ENCODE measurements at regions not wholly inside any gene's neighbourhood (a gene's known extent, or its start where the extent isn't known, plus 50 kb on each side); places are given as distances from the start of the nearest gene placed in this dataset.

DNA sequence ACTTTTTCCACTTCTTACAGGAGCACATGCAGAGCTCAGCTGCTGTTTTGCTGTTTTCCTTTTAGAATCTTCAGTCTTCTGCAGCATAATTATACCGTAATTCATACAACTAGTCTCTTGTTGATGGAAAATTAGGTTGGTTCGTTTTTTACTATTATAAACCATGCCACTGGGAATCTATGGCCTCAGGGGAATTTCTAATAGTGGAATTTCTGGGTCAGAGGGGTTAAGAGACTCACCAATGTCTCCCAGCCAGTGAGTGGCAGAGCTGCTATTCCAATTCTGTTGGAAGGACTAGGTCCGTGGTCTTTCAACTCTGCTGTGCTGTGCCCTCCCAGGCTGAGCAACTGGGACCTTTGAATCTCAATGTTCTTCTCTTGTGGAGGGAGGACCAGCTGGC, 282.5 kb downstream of the ZSWIM6 start:
- no peak for DNase-seq (ENCODE audit: low read depth)
- TF ChIP-seq, protein P1, sequence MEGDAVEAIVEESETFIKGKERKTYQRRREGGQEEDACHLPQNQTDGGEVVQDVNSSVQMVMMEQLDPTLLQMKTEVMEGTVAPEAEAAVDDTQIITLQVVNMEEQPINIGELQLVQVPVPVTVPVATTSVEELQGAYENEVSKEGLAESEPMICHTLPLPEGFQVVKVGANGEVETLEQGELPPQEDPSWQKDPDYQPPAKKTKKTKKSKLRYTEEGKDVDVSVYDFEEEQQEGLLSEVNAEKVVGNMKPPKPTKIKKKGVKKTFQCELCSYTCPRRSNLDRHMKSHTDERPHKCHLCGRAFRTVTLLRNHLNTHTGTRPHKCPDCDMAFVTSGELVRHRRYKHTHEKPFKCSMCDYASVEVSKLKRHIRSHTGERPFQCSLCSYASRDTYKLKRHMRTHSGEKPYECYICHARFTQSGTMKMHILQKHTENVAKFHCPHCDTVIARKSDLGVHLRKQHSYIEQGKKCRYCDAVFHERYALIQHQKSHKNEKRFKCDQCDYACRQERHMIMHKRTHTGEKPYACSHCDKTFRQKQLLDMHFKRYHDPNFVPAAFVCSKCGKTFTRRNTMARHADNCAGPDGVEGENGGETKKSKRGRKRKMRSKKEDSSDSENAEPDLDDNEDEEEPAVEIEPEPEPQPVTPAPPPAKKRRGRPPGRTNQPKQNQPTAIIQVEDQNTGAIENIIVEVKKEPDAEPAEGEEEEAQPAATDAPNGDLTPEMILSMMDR (IDR thresholded peaks at IDR 0.05; ENCODE audit: insufficient read depth, low read length): no peak

DNA sequence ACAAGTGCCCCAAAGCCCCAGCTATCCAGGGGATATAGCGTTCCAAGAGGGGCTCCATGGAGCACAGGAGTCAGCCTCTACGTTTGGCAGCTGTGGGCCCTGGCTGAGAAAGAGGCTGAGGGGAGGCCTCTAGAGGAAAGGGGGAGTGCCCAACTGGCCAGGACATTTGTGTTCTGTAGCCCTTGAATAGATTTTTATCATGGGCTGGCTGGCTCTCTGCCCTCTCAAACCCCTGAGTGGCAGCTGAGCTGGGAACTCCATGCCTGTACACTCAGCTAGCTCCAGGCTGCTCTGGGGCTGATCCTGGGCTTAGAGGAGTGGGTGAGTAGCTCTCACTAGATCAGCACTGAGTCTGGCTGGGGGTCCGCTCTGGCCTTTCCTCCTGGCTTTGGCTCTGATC, 285.0 kb downstream of the ZSWIM6 start:
- no peak for DNase-seq (ENCODE audit: low read depth)
- H3K4me3 ChIP-seq (ENCODE audit: low read depth, low read length): no peak overlapping the region
- TF ChIP-seq, protein P1 (IDR thresholded peaks at IDR 0.05; ENCODE audit: insufficient read depth, low read length): no peak

More for the DNA sequence above, 282.5 kb downstream of the ZSWIM6 start:
- no peak overlapping the region for H3K4me3 ChIP-seq (ENCODE audit: low read depth, low read length)

DNA sequence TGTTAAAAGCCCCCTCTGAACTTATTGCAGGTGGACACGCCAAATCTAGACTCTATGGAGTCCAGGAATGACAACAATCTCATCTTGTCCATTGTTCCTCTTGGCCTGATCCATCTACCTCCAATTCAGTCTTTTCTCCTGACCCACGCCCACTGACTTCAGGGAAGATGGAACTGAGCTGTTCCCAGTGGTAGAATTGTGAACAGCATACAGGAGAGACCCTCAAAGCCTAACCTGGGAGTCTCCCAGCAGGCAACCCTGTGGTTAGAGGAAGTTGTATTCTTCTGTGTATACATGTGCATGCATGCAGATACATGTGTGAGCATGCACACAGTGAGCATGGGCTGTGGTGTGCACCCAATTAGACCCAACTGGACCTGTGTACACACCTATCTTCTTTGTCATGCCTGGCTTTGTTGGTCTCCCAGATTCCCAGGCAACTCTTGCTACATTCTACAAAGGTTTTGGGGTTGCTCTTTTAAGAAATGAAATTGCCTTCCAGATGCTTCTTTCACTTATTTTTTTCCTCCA, 286.0 kb downstream of the ZSWIM6 start:
- TF ChIP-seq, protein P1 (IDR thresholded peaks at IDR 0.05; ENCODE audit: insufficient read depth, low read length): peak; percentile 10
- no peak for DNase-seq (ENCODE audit: low read depth)
- H3K4me3 ChIP-seq (ENCODE audit: low read depth, low read length): no peak overlapping the region

GRCh38 chr5:61618577-61618976, 286.5 kb downstream of the ZSWIM6 start:
- no peak overlapping the region for H3K4me3 ChIP-seq (ENCODE audit: low read depth, low read length)
- DNase-seq (ENCODE audit: low read depth): no peak
- TF ChIP-seq, protein P1 (IDR thresholded peaks at IDR 0.05; ENCODE audit: insufficient read depth, low read length): no peak

DNA sequence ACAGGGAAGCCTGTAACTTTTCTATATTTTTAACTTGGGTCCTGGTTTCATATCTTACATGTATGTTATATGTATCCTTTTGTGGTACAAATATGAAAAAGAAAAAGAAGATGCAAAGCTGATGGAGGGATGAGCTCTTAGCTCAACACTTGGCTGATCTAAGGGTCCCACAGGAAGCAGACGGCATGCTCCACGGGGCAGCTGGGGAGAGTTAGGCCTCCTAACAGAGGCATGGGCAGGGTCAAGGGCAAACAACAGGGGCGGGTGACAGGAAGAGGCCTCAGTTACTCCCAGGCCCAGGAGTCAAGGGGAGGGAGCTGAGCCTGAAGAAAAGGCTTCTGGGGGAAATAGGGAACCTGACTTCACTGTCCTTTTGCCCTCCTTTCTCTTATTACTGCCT, 287.2 kb downstream of the ZSWIM6 start:
- DNase-seq (ENCODE audit: low read depth): no peak
- H3K4me3 ChIP-seq (ENCODE audit: low read depth, low read length): no peak overlapping the region
- TF ChIP-seq, protein P1 (IDR thresholded peaks at IDR 0.05; ENCODE audit: insufficient read depth, low read length): no peak

DNA sequence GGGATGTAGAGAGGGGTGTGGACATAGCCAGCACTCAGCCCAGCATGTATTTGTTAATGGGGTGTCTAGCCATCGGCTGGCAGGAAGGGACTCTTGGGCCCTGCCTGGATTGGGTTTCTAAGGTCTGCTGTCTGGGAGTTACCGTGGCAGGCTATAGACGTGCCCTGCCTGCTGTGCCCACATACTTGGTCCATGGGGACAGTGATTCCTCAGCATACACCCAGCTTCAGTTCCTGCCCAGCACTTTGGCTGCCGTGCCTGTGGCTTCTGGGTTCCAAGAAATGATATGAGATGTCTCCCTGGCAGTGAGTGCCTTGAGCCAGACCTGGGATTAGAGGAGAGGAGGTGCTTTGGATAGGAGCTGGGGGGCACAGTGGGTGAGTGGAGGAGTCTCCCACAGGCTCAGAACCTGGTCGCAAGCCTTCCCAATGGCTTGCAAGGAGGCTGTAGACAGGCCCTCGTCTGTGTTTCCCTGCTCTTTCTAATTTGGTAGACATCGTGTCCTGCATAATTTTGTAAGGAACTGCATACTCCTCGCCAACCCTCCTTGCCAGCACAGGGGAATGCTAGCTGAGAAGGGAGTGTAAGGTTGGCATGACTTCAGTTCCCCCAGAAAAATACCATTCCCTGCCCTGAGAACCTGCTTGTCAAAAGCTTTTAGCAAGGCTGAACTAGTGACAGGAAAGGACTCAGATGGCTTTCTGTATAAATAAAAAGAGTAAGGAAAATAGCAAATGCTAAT, 287.9 kb downstream of the ZSWIM6 start:
- no peak for DNase-seq (ENCODE audit: low read depth)
- TF ChIP-seq, protein P1 (IDR thresholded peaks at IDR 0.05; ENCODE audit: insufficient read depth, low read length): no peak
- no peak overlapping the region for H3K4me3 ChIP-seq (ENCODE audit: low read depth, low read length)

Data from fibroblast of the aortic adventitia (primary cell).